T-cell (primary cell): ENCODE measurements at regions not wholly inside any gene's neighbourhood (a gene's known extent, or its start where the extent isn't known, plus 50 kb on each side); places are given as distances from the start of the nearest gene placed in this dataset.

Source experiments
- ATAC-seq, 4 experiments: fragments of 200-7000 bp in 3 of 4; fragments of 150-1000 bp in 1 of 4; cut with Tn5 transposase; replicated peaks in 1 of 4; 1 replicate in 3 of 4; 2 replicates in 1 of 4; pipeline ENCODE4 v1.10.0; 2021; ENCODE audit warnings: moderate library complexity in 3 of 4, mild to moderate bottlenecking in 2 of 4, moderate number of reproducible peaks in 1 of 4
- CTCF ChIA-PET, 2 donors: fragments of 300-600 bp; sonication (Branson Sonifier 250); formaldehyde crosslinking; loops; one replicate each; lab custom pipeline; 2022; ENCODE audit warnings: antibody characterized with exemption in 2 of 2; lab: Charles Lee
- POLR2A ChIA-PET, 2 donors: fragments of 300-600 bp; sonication (Branson Sonifier 250); formaldehyde crosslinking; loops; one replicate each; lab custom pipeline; 2022; ENCODE audit warnings: antibody characterized with exemption in 2 of 2; lab: Charles Lee
- DNase-seq, 35 experiments: peaks; one replicate each; pipeline versions ENCODE4 v3.0.0 to v3.0.0-alpha.2; 2013 to 2023
- H3K27ac ChIP-seq: one replicate; pipeline ENCODE4 v1.5.1; 2013; ENCODE audit warnings: low read length
- H3K27me3 ChIP-seq, 2 experiments: replicated peaks in 1 of 2; 1 replicate in 1 of 2; 2 replicates in 1 of 2; pipeline versions ENCODE4 v1.6.1 to v1.7.0; 2013; ENCODE audit warnings: low read length in 1 of 2, mixed read lengths in 1 of 2; ENCODE audit not compliant: control insufficient read depth in 2 of 2, insufficient read depth in 2 of 2; ENCODE audit errors: extremely low read depth in 1 of 2
- H3K36me3 ChIP-seq, 2 donors: 1 replicate in 1 of 2; 2 replicates in 1 of 2; pipeline versions ENCODE4 v1.6.1 to v1.7.0; 2013; ENCODE audit warnings: low read length in 1 of 2; ENCODE audit not compliant: control insufficient read depth in 2 of 2, insufficient read depth in 1 of 2; ENCODE audit errors: extremely low read depth in 1 of 2
- H3K4me1 ChIP-seq, 2 experiments: 1 replicate in 1 of 2; 2 replicates in 1 of 2; pipeline versions ENCODE4 v1.6.1 to v1.7.0; 2013; ENCODE audit warnings: low read length in 2 of 2, mixed read lengths in 1 of 2; ENCODE audit not compliant: insufficient read depth in 2 of 2, control insufficient read depth in 1 of 2; ENCODE audit errors: extremely low read depth in 1 of 2
- H3K4me3 ChIP-seq, 2 donors: 1 replicate in 1 of 2; 2 replicates in 1 of 2; pipeline versions ENCODE4 v1.5.1 to v1.7.0; 2013; ENCODE audit warnings: mild to moderate bottlenecking in 2 of 2, low read length in 1 of 2, moderate library complexity in 1 of 2; ENCODE audit not compliant: control insufficient read depth in 1 of 2; ENCODE audit errors: extremely low read depth in 1 of 2
- H3K9me3 ChIP-seq: 2 replicates; pipeline ENCODE4 v1.7.0; 2013
- H3K27ac Mint-ChIP-seq, 2 donors: one replicate each; pipeline ENCODE4 v1.8.0; 2020 to 2021; ENCODE audit warnings: mild to moderate bottlenecking in 2 of 2, mixed read lengths in 2 of 2
- H3K27me3 Mint-ChIP-seq, 2 donors: one replicate each; pipeline ENCODE4 v1.8.0; 2021 to 2022; ENCODE audit warnings: mixed read lengths in 2 of 2
- H3K36me3 Mint-ChIP-seq: one replicate; pipeline ENCODE4 v1.8.0; 2021; ENCODE audit warnings: mixed read lengths
- H3K4me1 Mint-ChIP-seq, 3 donors: one replicate each; pipeline ENCODE4 v1.8.0; 2020 to 2022; ENCODE audit warnings: mixed read lengths in 3 of 3, mild to moderate bottlenecking in 1 of 3
- H3K4me3 Mint-ChIP-seq, 3 donors: one replicate each; pipeline ENCODE4 v1.8.0; 2020 to 2022; ENCODE audit warnings: mild to moderate bottlenecking in 3 of 3, mixed read lengths in 3 of 3, moderate library complexity in 3 of 3
- H3K9me3 Mint-ChIP-seq, 3 donors: one replicate each; pipeline ENCODE4 v1.8.0; 2020 to 2022; ENCODE audit warnings: mixed read lengths in 3 of 3
- WGBS: methylation state at CpG from one replicate; pipeline ENCODE4 v1.1.5; 2013; ENCODE audit warnings: missing lambda C conversion rate; ENCODE audit not compliant: insufficient coverage; 5-methylcytosine and 5-hydroxymethylcytosine counted together

- Histone ChIP-seq H3K4me1 (no peaks in the 10 kb centered on the region), H3K36me3 (no peaks in the 10 kb centered on the region), H3K27me3 (peaks cover 0 to 18% of the 10 kb centered on the region in 2 experiments), H3K27ac (no peak overlapping the region), H3K9me3 (no peaks in the 10 kb centered on the region), H3K4me3 (no peak overlapping the region)
- peaks cover 0 to 9% (median 3%) of the 10 kb centered on the region in 3 donors for H3K9me3 Mint-ChIP-seq
- no peak overlapping the region for H3K4me3 Mint-ChIP-seq
- ATAC-seq = no peak
- 89% methylated on average over 9 of the region's 10 CpGs for WGBS
- ChIA-PET POLR2A (no interaction called here), CTCF (no interaction called here)
- H3K4me1 Mint-ChIP-seq = no peaks in the 10 kb centered on the region
- peaks cover 0 to 7% of the 10 kb centered on the region in 2 donors for H3K27me3 Mint-ChIP-seq
- no peak for DNase-seq
- H3K27ac Mint-ChIP-seq = no peak overlapping the region
- H3K36me3 Mint-ChIP-seq = no peaks in the 10 kb centered on the region
Measured at GRCh38 chr1:4366091-4366490, 288.3 kb upstream of the AJAP1 start.

DNA sequence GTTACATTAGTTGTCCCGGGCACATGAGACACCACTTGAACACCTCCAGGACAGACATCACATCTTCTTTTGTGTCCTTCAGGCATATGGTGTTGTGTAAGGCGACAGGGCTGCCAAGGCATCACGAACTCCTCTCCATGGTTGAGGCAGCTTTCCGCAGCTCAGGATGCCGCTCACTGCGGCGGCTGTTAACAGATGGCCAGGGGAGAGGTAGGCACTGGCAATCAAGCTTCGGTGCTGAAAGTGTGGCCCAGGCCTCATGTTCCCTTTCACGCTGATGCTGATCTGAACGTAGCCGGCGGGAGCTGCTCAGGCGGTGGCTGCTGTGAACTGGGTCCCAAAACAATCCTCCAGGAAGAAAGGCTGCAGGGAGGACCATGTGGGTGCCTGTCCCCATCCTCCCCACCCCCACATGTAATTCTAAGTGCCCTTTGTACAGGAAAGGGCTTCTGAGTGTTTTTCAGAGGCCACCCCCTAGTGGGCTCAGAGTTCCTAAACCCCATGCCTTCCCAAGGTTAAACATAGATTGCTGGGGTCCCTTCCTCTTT, 287.1 kb upstream of the AJAP1 start:
- Mint-ChIP-seq H3K36me3 (no peaks in the 10 kb centered on the region), H3K4me1 (no peaks in the 10 kb centered on the region), H3K27ac (no peak overlapping the region), H3K27me3 (peaks cover 0 to 5% of the 10 kb centered on the region in 2 donors), H3K4me3 (no peak overlapping the region), H3K9me3 (peaks cover 0 to 9% (median 3%) of the 10 kb centered on the region in 3 donors)
- Histone ChIP-seq H3K4me1 (no peaks in the 10 kb centered on the region), H3K9me3 (no peaks in the 10 kb centered on the region), H3K4me3 (no peak overlapping the region), H3K27me3 (peaks cover 0 to 15% of the 10 kb centered on the region in 2 experiments), H3K27ac (no peak overlapping the region), H3K36me3 (no peaks in the 10 kb centered on the region)
- ATAC-seq (no peak), DNase-seq (no peak)
- ChIA-PET CTCF (no interaction called here), POLR2A (no interaction called here)
- WGBS = 87% methylated on average over 8 of the region's 13 CpGs

DNA sequence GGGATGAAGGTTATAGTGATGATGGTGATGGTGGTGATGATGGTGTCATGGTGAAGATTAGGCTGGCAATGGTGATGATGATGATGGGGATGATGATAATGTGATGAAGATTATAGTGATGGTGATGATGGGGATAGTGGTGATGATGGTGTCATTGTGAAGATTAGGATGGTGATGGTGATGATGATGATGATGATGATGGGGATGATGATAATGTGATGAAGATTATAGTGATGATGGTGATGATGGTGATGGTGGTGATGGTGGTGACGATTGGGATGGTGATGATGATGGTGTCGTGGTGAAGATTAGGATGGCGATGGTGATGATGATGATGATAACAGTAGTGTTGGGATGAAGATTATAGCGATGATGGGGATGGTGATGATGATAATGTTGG, 285.1 kb upstream of the AJAP1 start:
- DNase-seq (no peak), ATAC-seq (no peak)
- ChIA-PET CTCF (no interaction called here), POLR2A (no interaction called here)
- Histone ChIP-seq H3K4me1 (no peaks in the 10 kb centered on the region), H3K27ac (no peak overlapping the region), H3K27me3 (peaks cover 0 to 9% of the 10 kb centered on the region in 2 experiments), H3K9me3 (no peaks in the 10 kb centered on the region), H3K36me3 (no peaks in the 10 kb centered on the region), H3K4me3 (no peak overlapping the region)
- 98% methylated on average over 4 of the region's 4 CpGs for WGBS
- Mint-ChIP-seq H3K4me1 (no peaks in the 10 kb centered on the region), H3K27ac (no peak overlapping the region), H3K27me3 (no peaks in the 10 kb centered on the region), H3K9me3 (no peaks in the 10 kb centered on the region), H3K36me3 (no peaks in the 10 kb centered on the region), H3K4me3 (no peak overlapping the region)

GRCh38 chr1:4371849-4372248, 282.6 kb upstream of the AJAP1 start:
- Histone ChIP-seq H3K27me3 (peaks cover 0 to 9% of the 10 kb centered on the region in 2 experiments), H3K9me3 (no peaks in the 10 kb centered on the region), H3K36me3 (no peaks in the 10 kb centered on the region), H3K27ac (no peak overlapping the region), H3K4me1 (no peaks in the 10 kb centered on the region), H3K4me3 (no peak overlapping the region)
- Mint-ChIP-seq H3K27me3 (peaks cover 0 to 5% of the 10 kb centered on the region in 2 donors), H3K27ac (no peak overlapping the region), H3K36me3 (no peaks in the 10 kb centered on the region), H3K4me3 (no peak overlapping the region), H3K9me3 (no peaks in the 10 kb centered on the region), H3K4me1 (no peaks in the 10 kb centered on the region)
- POLR2A ChIA-PET = no interaction called here
- ATAC-seq (no peak), DNase-seq (no peak)
- CTCF ChIA-PET = no interaction called here
- WGBS = 95% methylated on average over 4 of the region's 6 CpGs

GRCh38 chr1:4375812-4376211, 278.6 kb upstream of the AJAP1 start:
- H3K9me3 Mint-ChIP-seq = peaks cover 0 to 3% (median 0%) of the 10 kb centered on the region in 3 donors
- Histone ChIP-seq H3K9me3 (no peaks in the 10 kb centered on the region), H3K27ac (no peak overlapping the region), H3K36me3 (no peaks in the 10 kb centered on the region), H3K27me3 (peaks cover 0 to 7% of the 10 kb centered on the region in 2 experiments), H3K4me1 (no peaks in the 10 kb centered on the region), H3K4me3 (no peak overlapping the region)
- DNase-seq (no peak), ATAC-seq (no peak)
- peaks cover 0 to 10% of the 10 kb centered on the region in 2 donors for H3K27me3 Mint-ChIP-seq
- H3K4me3 Mint-ChIP-seq = no peak overlapping the region
- no CpG with 5 or more reads among the region's 1 CpG for WGBS
- ChIA-PET POLR2A (no interaction called here), CTCF (no interaction called here)
- H3K36me3 Mint-ChIP-seq = no peaks in the 10 kb centered on the region
- no peak overlapping the region for H3K27ac Mint-ChIP-seq
- H3K4me1 Mint-ChIP-seq = peaks cover 0 to 7% (median 6%) of the 10 kb centered on the region in 3 donors

DNA sequence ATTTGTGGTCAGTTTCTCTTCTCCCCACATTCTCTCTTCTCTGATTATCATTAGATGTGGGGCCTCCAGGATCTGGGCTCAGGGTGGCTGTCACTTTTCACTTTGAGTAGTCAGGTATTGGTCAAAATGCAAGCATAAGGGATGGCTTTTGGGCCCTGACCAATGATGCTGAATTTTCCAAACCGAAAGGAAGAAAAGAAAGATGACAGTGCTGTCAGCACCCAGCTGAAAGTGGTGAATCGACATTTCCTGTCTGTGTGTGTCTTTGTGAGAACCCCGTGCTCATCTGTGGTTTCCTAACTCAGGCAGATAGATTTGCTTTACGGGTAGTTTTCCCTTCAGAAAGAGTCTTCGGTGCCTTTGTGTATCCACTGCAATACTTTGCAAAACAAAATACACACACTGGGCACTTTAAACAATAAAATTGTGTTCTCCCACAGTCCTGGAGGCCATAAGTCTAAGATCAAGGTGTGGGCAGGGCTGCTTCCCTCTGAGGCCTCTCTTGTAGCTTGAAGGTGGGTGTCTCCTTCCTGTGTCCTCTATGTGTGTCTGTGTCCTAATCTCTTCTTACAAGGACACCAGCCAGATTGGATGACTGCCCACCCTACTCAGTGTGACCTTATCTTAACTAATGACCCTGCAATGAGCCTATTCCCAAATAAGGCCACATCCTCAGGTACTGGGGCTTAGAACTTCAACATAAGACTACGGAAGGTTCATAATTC, 274.8 kb upstream of the AJAP1 start:
- Mint-ChIP-seq H3K27me3 (peaks cover 2 to 10% of the 10 kb centered on the region in 2 donors), H3K27ac (peak overlapping the region in 1 of 2 donors; percentile 41), H3K4me1 (peaks cover 0 to 7% (median 6%) of the 10 kb centered on the region in 3 donors), H3K9me3 (peaks cover 3 to 19% (median 14%) of the 10 kb centered on the region in 3 donors), H3K36me3 (no peaks in the 10 kb centered on the region), H3K4me3 (no peak overlapping the region)
- Histone ChIP-seq H3K27me3 (peaks cover 0 to 13% of the 10 kb centered on the region in 2 experiments), H3K4me1 (no peaks in the 10 kb centered on the region), H3K36me3 (no peaks in the 10 kb centered on the region), H3K27ac (peak overlapping the region; percentile 19), H3K9me3 (no peaks in the 10 kb centered on the region), H3K4me3 (no peak overlapping the region)
- CTCF ChIA-PET = no interaction called here
- peak in 1 of 35 experiments; percentile 3 for DNase-seq
- POLR2A ChIA-PET = no interaction called here
- no peak for ATAC-seq
- WGBS = 25% methylated on average over 2 of the region's 6 CpGs
